H1 (cell line): ENCODE measurements at regions not wholly inside any gene's neighbourhood (a gene's known extent, or its start where the extent isn't known, plus 50 kb on each side); places are given as distances from the start of the nearest gene placed in this dataset.

ENCODE experiments used
- ZNF274 ChIP-seq: IDR thresholded peaks from 2 replicates; pipeline ENCODE4 v1.7.0; 2012; ENCODE audit warnings: low read length, borderline replicate concordance; ENCODE audit errors: extremely low read depth

DNA sequence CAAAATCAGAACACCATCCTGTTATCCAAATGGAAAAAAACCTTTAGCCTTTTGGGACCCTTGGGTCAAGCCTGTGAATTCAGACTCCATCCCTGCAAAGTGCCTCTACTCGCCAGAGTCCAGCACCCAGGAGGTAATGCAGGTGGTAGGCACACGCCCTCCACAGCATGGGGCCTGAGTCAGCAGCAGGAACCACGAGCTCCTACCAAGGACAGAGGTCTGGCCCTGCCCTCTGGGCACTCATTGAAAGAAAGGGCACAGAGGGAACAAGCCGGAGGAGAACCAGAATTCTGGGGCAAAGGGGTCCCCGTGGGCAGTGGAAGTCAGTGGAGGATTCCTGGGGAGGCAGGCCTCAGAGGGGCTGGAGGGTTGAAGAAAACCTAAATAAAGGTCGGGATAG, 438.1 kb downstream of the NPHP4 start (continued):
- no peak for TF ChIP-seq ZNF274
